ENCODE measurements at regions not wholly inside any gene's neighbourhood (a gene's known extent, or its start where the extent isn't known, plus 50 kb on each side); places are given as distances from the start of the nearest gene placed in this dataset.

DNA sequence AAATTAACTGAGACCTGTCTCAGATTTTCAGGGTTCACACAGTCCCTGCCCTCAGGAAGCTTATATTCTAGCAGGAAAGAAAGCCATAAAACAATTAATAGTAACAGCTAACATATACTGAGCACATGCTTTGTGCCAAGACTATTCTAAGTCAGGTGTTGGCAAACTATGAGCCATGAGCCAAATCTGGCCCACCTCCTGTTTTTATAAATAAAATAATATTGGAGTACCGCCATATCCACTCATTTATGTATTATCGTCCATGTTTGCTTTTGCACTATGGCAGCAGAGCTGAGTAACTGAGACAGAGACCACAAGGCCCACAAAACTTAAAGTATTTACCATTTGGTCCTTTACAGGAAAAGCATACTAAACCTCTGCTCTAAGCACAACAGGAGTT, 83.3 kb upstream of the TRIO start:
- no peak for TF ChIP-seq CTCF (IDR thresholded peaks at IDR 0.05)
- no peak for TF ChIP-seq ZNF416 (CRISPR knock-in tag; IDR thresholded peaks at IDR 0.05)
- no peak for TF ChIP-seq USF2 (CRISPR knock-in tag; IDR thresholded peaks at IDR 0.05)
- no peak for TF ChIP-seq ATF1 (CRISPR knock-in tag; IDR thresholded peaks at IDR 0.05)
- TF ChIP-seq ZNF121 (CRISPR knock-in tag; IDR thresholded peaks at IDR 0.05), result no peak
- TF ChIP-seq STAT6 (CRISPR knock-in tag; conservative IDR thresholded peaks at IDR 0.05; ENCODE audit: low read depth), result no peak
- TF ChIP-seq FOXP4 (CRISPR knock-in tag; IDR thresholded peaks at IDR 0.05), result no peak
- no peak for TF ChIP-seq NFYB (CRISPR knock-in tag; conservative IDR thresholded peaks at IDR 0.05; ENCODE audit: low read depth)
- no peak for TF ChIP-seq CREB1 (CRISPR knock-in tag; IDR thresholded peaks at IDR 0.05)
- TF ChIP-seq FOXK1 (CRISPR knock-in tag; IDR thresholded peaks at IDR 0.05), result no peak
- no peak for TF ChIP-seq TEAD4 (CRISPR knock-in tag; IDR thresholded peaks at IDR 0.05)
- TF ChIP-seq NR3C1 (CRISPR knock-in tag; conservative IDR thresholded peaks at IDR 0.05; ENCODE audit: low read depth), result no peak
- no peak for TF ChIP-seq ZNF423 (CRISPR knock-in tag; IDR thresholded peaks at IDR 0.05)

Data from WTC11 (cell line).